Fibroblast of lung (primary cell): ENCODE measurements at regions not wholly inside any gene's neighbourhood (a gene's known extent, or its start where the extent isn't known, plus 50 kb on each side); places are given as distances from the start of the nearest gene placed in this dataset.

ENCODE experiments used
- DNase-seq, 2 donors: peaks; one replicate each; pipeline versions ENCODE4 v3.0.0 to v3.0.0-alpha.2; 2010; ENCODE audit warnings: low read depth in 2 of 2
- H2AFZ ChIP-seq: 2 replicates; pipeline ENCODE4 v1.5.1; 2012; ENCODE audit warnings: low read length, control low read depth, inconsistent platforms
- H3K27ac ChIP-seq: 2 replicates; pipeline ENCODE4 v1.5.1; 2011; ENCODE audit warnings: low read length, control low read depth; ENCODE audit not compliant: insufficient read depth
- H3K27me3 ChIP-seq: 2 replicates; pipeline ENCODE4 v1.5.1; 2011; ENCODE audit warnings: mild to moderate bottlenecking, low read length; ENCODE audit not compliant: control insufficient read depth, insufficient read depth
- H3K36me3 ChIP-seq: 2 replicates; pipeline ENCODE4 v1.5.1; 2011; ENCODE audit warnings: low read length; ENCODE audit not compliant: control insufficient read depth, insufficient read depth
- H3K4me1 ChIP-seq: 2 replicates; pipeline ENCODE4 v1.5.1; 2011; ENCODE audit warnings: low read length; ENCODE audit not compliant: control insufficient read depth, insufficient read depth; ENCODE audit errors: extremely low read depth
- H3K4me2 ChIP-seq: 2 replicates; pipeline ENCODE4 v1.5.1; 2011; ENCODE audit warnings: low read length, control low read depth; ENCODE audit not compliant: insufficient read depth; ENCODE audit errors: extremely low read depth
- H3K4me3 ChIP-seq, 4 experiments: fragments of 200-600 bp in 1 of 4; sonication (generic) in 1 of 4; replicated peaks in 1 of 4; 2 replicates each; pipeline ENCODE4 v1.5.1; 2011 to 2016; ENCODE audit warnings: low read length in 4 of 4, low read depth in 3 of 4, mild to moderate bottlenecking in 3 of 4, control low read depth in 2 of 4, inconsistent platforms in 1 of 4, mixed read lengths in 1 of 4; ENCODE audit not compliant: insufficient read depth in 1 of 4; ENCODE audit errors: control extremely low read depth in 1 of 4
- H3K79me2 ChIP-seq: 2 replicates; pipeline ENCODE4 v1.5.1; 2012; ENCODE audit warnings: mild to moderate bottlenecking, low read length, inconsistent platforms; ENCODE audit not compliant: control insufficient read depth, insufficient read depth
- H3K9ac ChIP-seq: 2 replicates; pipeline ENCODE4 v1.5.1; 2011; ENCODE audit warnings: mild to moderate bottlenecking, low read length, control low read depth; ENCODE audit not compliant: insufficient read depth
- H3K9me3 ChIP-seq: 2 replicates; pipeline ENCODE4 v1.5.1; 2012; ENCODE audit warnings: low read depth, low read length; ENCODE audit not compliant: control insufficient read depth, insufficient read depth
- H4K20me1 ChIP-seq: 2 replicates; pipeline ENCODE4 v1.5.1; 2011; ENCODE audit warnings: low read length; ENCODE audit not compliant: control insufficient read depth, insufficient read depth; ENCODE audit errors: extremely low read depth
- EZH2 ChIP-seq: IDR thresholded peaks from 2 replicates; pipeline ENCODE4 v1.5.1; 2012; ENCODE audit warnings: low read length, control low read depth, mild to moderate bottlenecking; ENCODE audit errors: missing control alignments
- TF ChIP-seq, protein P1 (sequence below), 2 donors: IDR thresholded peaks in 1 of 2; conservative IDR thresholded peaks in 1 of 2; 1 replicate in 1 of 2; 2 replicates in 1 of 2; pipeline ENCODE4 v1.5.1; 2011 to 2012; ENCODE audit warnings: low read length in 2 of 2, control low read depth in 1 of 2, inconsistent platforms in 1 of 2, low read depth in 1 of 2, mild to moderate bottlenecking in 1 of 2

DNA sequence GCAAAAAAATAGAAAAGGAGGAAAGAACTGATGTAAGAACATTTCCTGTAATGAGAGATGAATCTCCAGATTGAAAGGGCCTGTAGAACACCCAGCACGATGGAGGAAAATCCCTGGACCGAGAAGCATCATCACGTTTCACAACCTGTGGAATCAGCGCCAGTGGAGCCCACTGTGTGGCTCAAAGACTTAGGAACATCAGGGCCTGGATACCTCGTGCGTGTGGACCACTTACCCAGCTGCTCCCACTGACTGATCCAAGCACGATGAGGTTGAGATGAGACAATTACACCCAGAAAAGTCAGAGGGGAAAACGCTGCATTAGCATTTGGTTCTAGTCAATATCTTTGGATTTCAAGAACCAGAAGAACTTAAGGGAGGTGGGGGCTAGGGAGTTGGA, 224.6 kb downstream of the SYK start:
- Histone ChIP-seq H3K27me3 (peaks cover 6% of the 10 kb centered on the region), H2AFZ (no peak overlapping the region), H3K4me2 (no peak overlapping the region), H3K4me1 (no peaks in the 10 kb centered on the region), H3K9ac (no peak overlapping the region), H4K20me1 (no peaks in the 10 kb centered on the region), H3K4me3 (no peak overlapping the region), H3K36me3 (no peaks in the 10 kb centered on the region), H3K27ac (no peak overlapping the region), H3K79me2 (no peaks in the 10 kb centered on the region), H3K9me3 (no peaks in the 10 kb centered on the region)
- no peak for DNase-seq
- TF ChIP-seq, protein P1, sequence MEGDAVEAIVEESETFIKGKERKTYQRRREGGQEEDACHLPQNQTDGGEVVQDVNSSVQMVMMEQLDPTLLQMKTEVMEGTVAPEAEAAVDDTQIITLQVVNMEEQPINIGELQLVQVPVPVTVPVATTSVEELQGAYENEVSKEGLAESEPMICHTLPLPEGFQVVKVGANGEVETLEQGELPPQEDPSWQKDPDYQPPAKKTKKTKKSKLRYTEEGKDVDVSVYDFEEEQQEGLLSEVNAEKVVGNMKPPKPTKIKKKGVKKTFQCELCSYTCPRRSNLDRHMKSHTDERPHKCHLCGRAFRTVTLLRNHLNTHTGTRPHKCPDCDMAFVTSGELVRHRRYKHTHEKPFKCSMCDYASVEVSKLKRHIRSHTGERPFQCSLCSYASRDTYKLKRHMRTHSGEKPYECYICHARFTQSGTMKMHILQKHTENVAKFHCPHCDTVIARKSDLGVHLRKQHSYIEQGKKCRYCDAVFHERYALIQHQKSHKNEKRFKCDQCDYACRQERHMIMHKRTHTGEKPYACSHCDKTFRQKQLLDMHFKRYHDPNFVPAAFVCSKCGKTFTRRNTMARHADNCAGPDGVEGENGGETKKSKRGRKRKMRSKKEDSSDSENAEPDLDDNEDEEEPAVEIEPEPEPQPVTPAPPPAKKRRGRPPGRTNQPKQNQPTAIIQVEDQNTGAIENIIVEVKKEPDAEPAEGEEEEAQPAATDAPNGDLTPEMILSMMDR (conservative IDR thresholded peaks at IDR 0.05 in 1 of 2, IDR thresholded peaks at IDR 0.05 in 1 of 2; ENCODE audit: low read depth in 1 of 2, low read length in 2 of 2): no peak
- TF ChIP-seq EZH2: no peak

DNA sequence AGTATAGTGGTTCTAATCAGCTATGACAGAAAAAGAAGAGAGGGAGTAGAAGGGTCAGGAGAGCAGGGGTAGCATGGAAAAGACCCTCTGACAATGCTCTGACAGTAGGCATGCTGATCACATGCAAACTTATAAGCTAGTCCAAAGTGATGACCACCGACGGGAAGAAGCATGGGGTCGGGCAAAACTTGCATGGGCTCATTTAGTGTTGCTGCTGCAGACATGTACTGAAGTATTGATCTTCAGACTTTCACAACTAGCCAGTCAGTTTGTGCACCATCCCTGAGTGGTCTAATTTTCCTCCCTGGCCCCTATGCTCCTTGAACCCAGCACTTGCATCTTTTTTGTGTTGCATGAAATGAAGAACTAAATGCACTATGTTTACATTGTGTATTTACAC, 225.4 kb downstream of the SYK start:
- no peak overlapping the region for H2AFZ ChIP-seq
- peaks cover 6% of the 10 kb centered on the region for H3K27me3 ChIP-seq
- H3K27ac ChIP-seq: no peak overlapping the region
- H3K9ac ChIP-seq: no peak overlapping the region
- no peaks in the 10 kb centered on the region for H3K4me1 ChIP-seq
- H3K36me3 ChIP-seq: no peaks in the 10 kb centered on the region
- no peaks in the 10 kb centered on the region for H3K79me2 ChIP-seq
- TF ChIP-seq EZH2: no peak
- TF ChIP-seq, protein P1 (conservative IDR thresholded peaks at IDR 0.05 in 1 of 2, IDR thresholded peaks at IDR 0.05 in 1 of 2; ENCODE audit: low read depth in 1 of 2, low read length in 2 of 2): no peak
- no peak overlapping the region for H3K4me2 ChIP-seq
- H3K9me3 ChIP-seq: no peaks in the 10 kb centered on the region
- H4K20me1 ChIP-seq: no peaks in the 10 kb centered on the region
- no peak overlapping the region for H3K4me3 ChIP-seq
- no peak for DNase-seq

DNA sequence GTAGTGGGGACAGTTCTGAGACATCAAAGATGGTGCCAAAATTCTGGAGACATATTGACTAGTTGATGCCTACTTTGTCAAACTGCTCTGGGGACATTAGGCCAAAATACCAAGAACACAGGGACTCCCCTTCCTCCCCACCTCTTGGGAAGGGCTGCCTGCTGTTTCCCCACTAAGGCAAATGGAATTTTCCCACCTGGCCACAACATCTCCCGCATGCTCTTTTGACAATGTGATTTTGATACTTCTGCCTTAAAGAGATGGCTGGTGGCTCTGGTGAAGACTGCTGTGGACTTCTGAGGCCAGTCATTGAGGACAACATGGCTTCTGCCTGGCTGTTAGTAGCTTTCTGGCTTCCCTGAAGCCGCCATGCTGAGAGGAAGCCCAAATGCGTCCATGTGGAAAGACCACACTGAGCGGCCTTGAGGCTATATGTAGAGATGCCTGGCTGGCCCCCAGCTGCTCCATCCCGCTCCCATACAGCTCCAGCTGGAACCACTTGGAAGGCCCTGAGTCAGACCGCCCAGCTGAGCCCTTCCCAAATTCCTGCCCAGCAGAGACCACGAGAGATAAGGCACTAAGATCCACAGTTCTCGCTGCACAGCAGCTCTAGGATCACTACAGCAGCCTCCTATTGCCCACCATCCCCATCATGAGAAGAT, 226.7 kb downstream of the SYK start:
- H3K4me2 ChIP-seq: no peak overlapping the region
- no peak for TF ChIP-seq EZH2
- TF ChIP-seq, protein P1 (conservative IDR thresholded peaks at IDR 0.05 in 1 of 2, IDR thresholded peaks at IDR 0.05 in 1 of 2; ENCODE audit: low read depth in 1 of 2, low read length in 2 of 2): no peak

More for the DNA sequence above, 226.7 kb downstream of the SYK start:
- no peaks in the 10 kb centered on the region for H3K4me1 ChIP-seq
- H3K79me2 ChIP-seq: no peaks in the 10 kb centered on the region
- no peaks in the 10 kb centered on the region for H4K20me1 ChIP-seq
- no peak overlapping the region for H2AFZ ChIP-seq
- H3K36me3 ChIP-seq: no peaks in the 10 kb centered on the region
- no peaks in the 10 kb centered on the region for H3K9me3 ChIP-seq
- no peak overlapping the region for H3K9ac ChIP-seq
- H3K4me3 ChIP-seq: no peak overlapping the region
- H3K27ac ChIP-seq: no peak overlapping the region
- peaks cover 6% of the 10 kb centered on the region for H3K27me3 ChIP-seq
- peak in 1 of 2 donors; percentile 12 for DNase-seq
